Stomach smooth muscle (tissue), 2 donors: ENCODE measurements at regions not wholly inside any gene's neighbourhood (a gene's known extent, or its start where the extent isn't known, plus 50 kb on each side); places are given as distances from the start of the nearest gene placed in this dataset.
"Not testable (repeated sequence)": the region's sequence is repeated elsewhere in the genome, so short reads cannot be mapped to it uniquely, and the experiment has no call there.

ENCODE experiments used
- H3K27ac ChIP-seq: one replicate; pipeline ENCODE4 v1.7.0; 2013; ENCODE audit warnings: mild to moderate bottlenecking, low read length, inconsistent platforms
- H3K27me3 ChIP-seq, 2 donors: one replicate each; pipeline ENCODE4 v1.7.0; 2013; ENCODE audit warnings: low read length in 2 of 2; ENCODE audit not compliant: insufficient read depth in 2 of 2, control insufficient read depth in 1 of 2
- H3K36me3 ChIP-seq, 2 donors: one replicate each; pipeline ENCODE4 v1.7.0; 2013; ENCODE audit warnings: low read length in 2 of 2; ENCODE audit not compliant: control insufficient read depth in 2 of 2, insufficient read depth in 2 of 2
- H3K4me1 ChIP-seq: one replicate; pipeline ENCODE4 v1.7.0; 2013; ENCODE audit warnings: low read length; ENCODE audit not compliant: control insufficient read depth, insufficient read depth
- H3K4me3 ChIP-seq, 2 donors: one replicate each; pipeline ENCODE4 v1.7.0; 2013; ENCODE audit warnings: low read length in 2 of 2
- H3K9ac ChIP-seq, 2 donors: one replicate each; pipeline ENCODE4 v1.7.0; 2013; ENCODE audit warnings: low read length in 2 of 2, mild to moderate bottlenecking in 1 of 2
- H3K9me3 ChIP-seq, 2 donors: one replicate each; pipeline ENCODE4 v1.7.0; 2013; ENCODE audit warnings: low read length in 2 of 2; ENCODE audit not compliant: control insufficient read depth in 2 of 2
- donor health status: healthy.
- donor health status: Pancreatic carcinoma.

DNA sequence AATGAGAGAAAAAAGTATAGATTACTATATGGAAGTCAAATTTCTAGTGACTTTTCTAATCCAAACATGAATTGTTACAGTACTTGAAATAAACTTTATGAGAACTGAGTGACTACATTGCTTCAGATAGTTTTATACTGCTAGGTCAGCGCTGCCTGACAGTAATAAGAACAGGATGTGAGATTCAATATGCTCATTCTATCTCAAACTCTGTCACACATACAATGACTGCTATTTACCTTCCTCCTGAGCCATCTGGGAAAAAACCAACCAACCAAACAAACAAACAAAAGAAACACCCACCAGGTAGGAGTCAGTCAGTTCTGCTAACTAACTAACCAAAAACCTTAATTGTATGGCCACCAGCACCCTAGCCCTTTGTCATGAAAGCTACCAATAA, 89.0 kb upstream of the NOTCH2NLA start:
- not testable (repeated sequence) for H3K9ac ChIP-seq, H3K9me3 ChIP-seq, H3K27ac ChIP-seq, H3K27me3 ChIP-seq, H3K36me3 ChIP-seq, H3K4me1 ChIP-seq, H3K4me3 ChIP-seq

DNA sequence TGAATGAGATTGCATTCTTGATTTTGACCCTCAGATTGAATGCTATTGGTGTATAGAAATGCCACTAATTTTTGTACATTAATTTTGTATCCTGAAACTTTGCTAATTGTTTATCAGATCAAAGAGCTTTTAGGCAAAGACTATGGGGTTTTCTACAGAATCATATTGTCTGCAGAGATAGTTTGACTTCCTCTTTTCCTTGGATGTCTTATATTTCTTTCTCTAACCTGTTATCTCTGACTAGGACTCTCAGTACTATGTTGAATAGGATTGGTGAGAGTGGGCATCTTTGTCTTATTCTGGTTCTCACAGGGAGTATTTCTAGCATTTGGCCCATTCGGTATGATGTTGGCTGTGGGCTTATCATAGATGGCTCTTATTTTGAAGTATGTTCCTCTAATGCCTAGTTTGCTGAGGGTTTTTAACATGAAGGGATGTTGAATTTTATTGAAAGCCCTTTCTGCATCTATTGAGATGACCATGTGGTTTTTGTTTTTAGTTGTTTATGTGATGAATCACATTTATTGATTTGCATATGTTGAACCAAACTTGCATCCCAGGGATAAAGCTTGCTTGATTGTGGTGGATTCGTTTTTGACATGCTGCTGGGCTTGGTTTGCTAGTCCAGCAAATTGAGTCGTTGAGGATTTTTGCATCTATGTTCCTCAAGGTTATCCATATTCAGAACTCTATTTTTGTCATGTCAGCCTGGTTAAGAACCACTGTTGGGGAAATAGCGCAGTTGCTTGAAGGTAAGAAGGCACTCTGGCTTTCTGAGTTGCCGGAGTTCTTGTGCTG, 85.8 kb upstream of the NOTCH2NLA start:
- not testable (repeated sequence) for H3K27me3 ChIP-seq, H3K36me3 ChIP-seq, H3K9me3 ChIP-seq, H3K9ac ChIP-seq, H3K4me3 ChIP-seq, H3K4me1 ChIP-seq, H3K27ac ChIP-seq

GRCh38 chr1:146310579-146310978, 81.8 kb upstream of the NOTCH2NLA start:
- H3K4me3 ChIP-seq, H3K9me3 ChIP-seq, H3K9ac ChIP-seq, H3K27ac ChIP-seq, H3K4me1 ChIP-seq, H3K27me3 ChIP-seq, H3K36me3 ChIP-seq: not testable (repeated sequence)

DNA sequence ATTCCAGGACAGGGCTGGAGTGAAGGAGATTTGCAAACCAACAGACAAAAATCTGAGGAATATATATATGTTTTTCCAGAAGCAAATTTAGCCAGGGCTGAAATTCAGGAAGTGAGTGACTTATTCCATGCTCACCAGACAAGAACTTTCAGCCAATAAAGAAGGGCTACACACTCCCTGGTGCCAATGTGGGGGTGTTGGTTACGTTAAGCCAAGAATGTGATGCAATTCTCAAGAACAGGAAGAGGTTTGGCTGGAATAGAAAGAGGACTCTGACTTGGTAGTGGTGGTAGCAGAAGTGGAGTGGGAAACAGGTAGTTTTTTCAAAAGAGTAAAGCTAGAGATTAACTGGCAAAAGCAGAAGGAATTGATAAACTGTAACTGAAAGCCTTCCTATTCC, 80.6 kb upstream of the NOTCH2NLA start:
- not testable (repeated sequence) for H3K27me3 ChIP-seq, H3K4me1 ChIP-seq, H3K9ac ChIP-seq, H3K9me3 ChIP-seq, H3K4me3 ChIP-seq, H3K27ac ChIP-seq, H3K36me3 ChIP-seq

GRCh38 chr1:146308892-146309291, 80.1 kb upstream of the NOTCH2NLA start:
- H3K27ac ChIP-seq, H3K36me3 ChIP-seq, H3K9ac ChIP-seq, H3K4me1 ChIP-seq, H3K27me3 ChIP-seq, H3K4me3 ChIP-seq, H3K9me3 ChIP-seq: not testable (repeated sequence)

- H3K27ac ChIP-seq, H3K9ac ChIP-seq, H3K4me1 ChIP-seq, H3K9me3 ChIP-seq, H3K36me3 ChIP-seq, H3K27me3 ChIP-seq, H3K4me3 ChIP-seq: not testable (repeated sequence)
Measured at GRCh38 chr1:146308152-146308551, 79.3 kb upstream of the NOTCH2NLA start.

DNA sequence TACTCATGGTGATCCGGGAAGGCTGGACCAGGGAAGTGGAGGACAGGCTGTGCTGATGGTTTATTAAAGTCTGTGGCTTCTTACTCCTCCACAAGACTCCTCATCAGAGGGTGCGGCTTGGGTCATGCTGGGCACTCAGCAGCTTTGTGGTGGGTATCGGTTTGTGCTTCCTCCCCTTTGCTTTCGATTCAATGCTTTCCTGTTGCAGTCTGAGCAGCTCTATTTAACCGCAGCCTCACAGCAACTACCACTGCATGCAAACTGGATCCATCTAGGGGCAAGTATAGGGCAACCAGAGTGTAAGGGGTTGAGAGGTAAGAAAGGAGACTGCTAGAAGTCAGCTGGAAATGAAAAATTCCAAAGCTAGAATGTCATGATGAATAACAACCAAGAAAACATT, 78.8 kb upstream of the NOTCH2NLA start:
- H3K4me3 ChIP-seq, H3K27ac ChIP-seq, H3K27me3 ChIP-seq, H3K4me1 ChIP-seq, H3K9me3 ChIP-seq, H3K9ac ChIP-seq, H3K36me3 ChIP-seq: not testable (repeated sequence)

GRCh38 chr1:146306651-146307050, 77.8 kb upstream of the NOTCH2NLA start:
- not testable (repeated sequence) for H3K9ac ChIP-seq, H3K36me3 ChIP-seq, H3K4me1 ChIP-seq, H3K9me3 ChIP-seq, H3K27me3 ChIP-seq, H3K27ac ChIP-seq, H3K4me3 ChIP-seq

DNA sequence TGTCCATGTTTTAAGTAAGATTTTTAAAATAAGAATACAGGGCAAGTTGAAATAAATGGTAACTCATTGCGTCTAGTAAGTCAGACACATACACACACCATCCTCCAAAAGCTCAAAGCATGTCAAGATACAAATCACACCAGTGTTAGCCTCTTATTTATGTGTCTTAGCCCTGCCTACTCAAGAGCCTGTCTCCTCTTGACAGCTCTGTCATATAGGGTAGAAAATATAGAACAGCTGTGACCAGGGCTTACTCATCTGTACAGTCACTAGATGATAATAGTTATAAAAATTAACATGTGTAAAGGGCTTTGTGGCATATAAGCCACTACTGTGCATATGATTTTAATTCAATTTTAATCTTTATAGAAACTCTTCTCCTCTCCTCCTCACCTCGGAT, 76.6 kb upstream of the NOTCH2NLA start:
- not testable (repeated sequence) for H3K4me1 ChIP-seq, H3K27ac ChIP-seq, H3K36me3 ChIP-seq, H3K27me3 ChIP-seq, H3K4me3 ChIP-seq, H3K9ac ChIP-seq, H3K9me3 ChIP-seq

- H3K9me3 ChIP-seq, H3K9ac ChIP-seq, H3K4me1 ChIP-seq, H3K27me3 ChIP-seq, H3K36me3 ChIP-seq, H3K27ac ChIP-seq, H3K4me3 ChIP-seq: not testable (repeated sequence)
Measured at GRCh38 chr1:146298575-146298897, 69.7 kb upstream of the NOTCH2NLA start.

- not testable (repeated sequence) for H3K4me1 ChIP-seq, H3K36me3 ChIP-seq, H3K9me3 ChIP-seq, H3K4me3 ChIP-seq, H3K27ac ChIP-seq, H3K9ac ChIP-seq, H3K27me3 ChIP-seq
Measured at GRCh38 chr1:146297781-146298574, 69.2 kb upstream of the NOTCH2NLA start.
